ENCODE measurements at regions not wholly inside any gene's neighbourhood (a gene's known extent, or its start where the extent isn't known, plus 50 kb on each side); places are given as distances from the start of the nearest gene placed in this dataset.
"Not testable (repeated sequence)": the region's sequence is repeated elsewhere in the genome, so short reads cannot be mapped to it uniquely, and the experiment has no call there.

DNA sequence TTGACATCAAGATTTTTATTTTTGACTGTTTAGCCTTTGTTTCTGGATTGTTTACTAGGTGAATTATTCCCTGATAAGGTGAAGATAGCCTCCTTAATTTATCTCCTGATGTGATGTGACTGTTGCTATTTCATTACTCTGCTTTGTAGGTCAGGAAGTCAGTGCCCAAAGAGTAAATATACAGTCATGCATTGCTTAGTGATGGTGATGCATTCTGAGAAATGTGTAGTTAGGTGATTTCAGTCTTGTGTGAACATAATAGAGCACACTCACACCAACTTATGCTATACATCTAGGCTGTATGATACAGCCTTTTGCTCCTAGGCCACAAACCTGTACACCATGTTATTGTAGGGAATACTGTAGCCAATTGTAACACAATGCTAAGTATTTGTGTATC, 102.4 kb upstream of the THUMPD2 start:
- no peak overlapping the region for H3K27ac Mint-ChIP-seq
- no peaks in the 10 kb centered on the region for H3K27me3 Mint-ChIP-seq
- no peak overlapping the region for H3K4me3 Mint-ChIP-seq
- H3K36me3 Mint-ChIP-seq (ENCODE audit: low read depth): no peaks in the 10 kb centered on the region
- peaks cover 5% of the 10 kb centered on the region for H3K9me3 Mint-ChIP-seq
- H3K4me1 Mint-ChIP-seq (ENCODE audit: low read depth): no peaks in the 10 kb centered on the region

DNA sequence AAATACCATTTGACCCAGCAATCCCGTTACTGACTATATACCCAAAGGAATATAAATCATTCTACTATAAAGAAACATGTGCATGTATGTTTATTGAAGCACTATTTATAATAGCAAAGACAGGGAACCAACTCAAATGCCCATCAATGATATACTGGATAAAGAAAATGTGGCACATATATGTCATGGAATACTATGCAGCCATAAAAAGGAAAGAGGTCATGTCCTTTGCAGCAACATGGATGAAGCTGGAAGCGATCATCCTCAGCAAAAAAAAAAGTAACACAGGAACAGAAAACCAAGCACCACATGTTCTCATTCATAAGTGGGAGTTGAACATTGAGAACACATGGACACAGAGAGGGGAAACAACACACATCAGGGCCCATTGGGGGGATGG, 99.9 kb upstream of the THUMPD2 start:
- not testable (repeated sequence) for H3K27me3 Mint-ChIP-seq; H3K4me1 Mint-ChIP-seq (ENCODE audit: low read depth); H3K9me3 Mint-ChIP-seq; H3K27ac Mint-ChIP-seq; H3K4me3 Mint-ChIP-seq; H3K36me3 Mint-ChIP-seq (ENCODE audit: low read depth)

GRCh38 chr2:39875914-39876267, 96.8 kb upstream of the THUMPD2 start:
- Mint-ChIP-seq H3K4me3 (no peak overlapping the region), H3K36me3 (ENCODE audit: low read depth) (no peaks in the 10 kb centered on the region), H3K4me1 (ENCODE audit: low read depth) (no peaks in the 10 kb centered on the region), H3K27ac (no peak overlapping the region), H3K27me3 (peaks cover 5% of the 10 kb centered on the region), H3K9me3 (peaks cover 8% of the 10 kb centered on the region)

GRCh38 chr2:39875182-39875913, 96.3 kb upstream of the THUMPD2 start:
- Mint-ChIP-seq H3K4me3 (no peak overlapping the region), H3K4me1 (ENCODE audit: low read depth) (no peaks in the 10 kb centered on the region), H3K27me3 (peaks cover 5% of the 10 kb centered on the region), H3K9me3 (peaks cover 3% of the 10 kb centered on the region), H3K27ac (no peak overlapping the region), H3K36me3 (ENCODE audit: low read depth) (no peaks in the 10 kb centered on the region)

DNA sequence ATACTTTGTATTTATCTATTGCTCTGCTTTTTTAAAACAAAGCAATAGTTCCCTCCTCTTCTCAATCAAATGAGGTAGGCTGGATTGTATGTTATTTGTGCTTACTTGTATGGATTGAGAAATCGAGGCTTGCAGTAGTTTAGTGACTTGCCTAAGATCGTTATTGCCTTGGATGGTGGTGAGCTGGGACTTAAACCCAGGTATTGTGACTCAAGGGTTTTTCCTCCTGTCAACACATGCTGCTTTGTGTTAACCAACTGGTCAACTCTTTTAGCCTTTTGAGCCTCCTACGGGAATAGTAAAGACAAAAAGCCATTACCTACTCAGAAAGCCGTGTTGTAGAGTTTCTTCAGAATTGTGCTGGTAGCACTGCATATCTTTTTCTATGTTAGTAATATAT, 95.2 kb upstream of the THUMPD2 start:
- Mint-ChIP-seq H3K4me3 (no peak overlapping the region), H3K9me3 (peaks cover 3% of the 10 kb centered on the region), H3K27me3 (peaks cover 5% of the 10 kb centered on the region), H3K36me3 (ENCODE audit: low read depth) (no peaks in the 10 kb centered on the region), H3K4me1 (ENCODE audit: low read depth) (no peaks in the 10 kb centered on the region), H3K27ac (no peak overlapping the region)

GRCh38 chr2:39873586-39873985, 94.5 kb upstream of the THUMPD2 start:
- Mint-ChIP-seq H3K36me3 (ENCODE audit: low read depth) (no peaks in the 10 kb centered on the region), H3K4me3 (no peak overlapping the region), H3K27ac (no peak overlapping the region), H3K27me3 (peaks cover 5% of the 10 kb centered on the region), H3K4me1 (ENCODE audit: low read depth) (no peaks in the 10 kb centered on the region), H3K9me3 (peaks cover 3% of the 10 kb centered on the region)

GRCh38 chr2:39872748-39873147, 93.7 kb upstream of the THUMPD2 start:
- H3K4me3 Mint-ChIP-seq: no peak overlapping the region
- no peaks in the 10 kb centered on the region for H3K4me1 Mint-ChIP-seq (ENCODE audit: low read depth)
- no peak overlapping the region for H3K27ac Mint-ChIP-seq

DNA sequence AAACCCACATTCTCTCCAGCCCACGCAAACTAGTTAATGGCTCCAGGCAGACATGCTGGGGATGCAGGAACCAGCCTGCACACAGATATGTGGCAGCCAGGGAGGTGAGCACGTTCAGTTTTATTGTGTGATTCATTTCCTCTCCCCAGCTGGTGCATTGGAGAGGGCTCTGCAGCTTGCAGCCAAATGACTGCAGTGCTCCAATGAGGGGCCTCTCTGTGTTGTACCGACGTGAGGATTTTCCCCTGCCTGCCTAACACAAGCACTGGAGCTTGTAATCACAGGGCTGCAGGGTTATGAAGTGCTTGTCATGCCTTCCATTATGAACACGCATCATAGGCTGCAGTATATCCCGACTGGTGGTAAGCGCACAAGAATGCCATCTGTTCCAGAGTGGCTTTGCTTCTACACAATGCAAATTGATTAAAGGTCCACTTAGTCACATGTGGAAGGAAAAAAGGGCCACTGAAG, 92.3 kb upstream of the THUMPD2 start:
- H3K27me3 Mint-ChIP-seq: peaks cover 5% of the 10 kb centered on the region
- H3K27ac Mint-ChIP-seq: no peak overlapping the region
- H3K4me1 Mint-ChIP-seq (ENCODE audit: low read depth): no peaks in the 10 kb centered on the region
- no peaks in the 10 kb centered on the region for H3K36me3 Mint-ChIP-seq (ENCODE audit: low read depth)
- no peak overlapping the region for H3K4me3 Mint-ChIP-seq
- H3K9me3 Mint-ChIP-seq: peaks cover 3% of the 10 kb centered on the region

More at GRCh38 chr2:39872748-39873147, 93.7 kb upstream of the THUMPD2 start:
- peaks cover 3% of the 10 kb centered on the region for H3K9me3 Mint-ChIP-seq
- H3K36me3 Mint-ChIP-seq (ENCODE audit: low read depth): no peaks in the 10 kb centered on the region
- peaks cover 5% of the 10 kb centered on the region for H3K27me3 Mint-ChIP-seq

- no peaks in the 10 kb centered on the region for H3K4me1 Mint-ChIP-seq (ENCODE audit: low read depth)
- H3K27me3 Mint-ChIP-seq: peaks cover 3% of the 10 kb centered on the region
- H3K36me3 Mint-ChIP-seq (ENCODE audit: low read depth): no peaks in the 10 kb centered on the region
- H3K4me3 Mint-ChIP-seq: no peak overlapping the region
- H3K9me3 Mint-ChIP-seq: peaks cover 3% of the 10 kb centered on the region
- H3K27ac Mint-ChIP-seq: no peak overlapping the region
Measured at GRCh38 chr2:39870871-39871270, 91.8 kb upstream of the THUMPD2 start.

DNA sequence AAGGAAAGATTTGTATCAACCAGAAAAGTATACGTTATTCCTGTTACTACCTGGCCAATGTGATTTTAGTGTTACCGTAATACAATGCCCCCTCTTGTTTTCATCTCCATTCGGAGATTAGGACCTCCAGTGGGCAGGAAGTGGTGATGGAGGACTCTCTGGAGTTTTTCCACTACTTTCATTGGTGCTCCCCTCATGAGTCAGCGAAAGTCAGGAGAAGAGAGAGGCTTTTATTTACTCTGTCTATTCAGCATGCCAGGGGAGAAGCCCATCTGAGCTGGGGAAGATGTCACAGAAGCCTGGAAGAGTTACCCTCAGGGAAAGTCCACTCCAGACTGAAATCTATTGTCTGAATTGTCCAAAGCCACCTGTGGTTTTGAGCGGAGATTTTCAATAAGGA, 88.2 kb upstream of the THUMPD2 start:
- Mint-ChIP-seq H3K27me3 (no peaks in the 10 kb centered on the region), H3K4me3 (no peak overlapping the region), H3K27ac (no peak overlapping the region), H3K4me1 (ENCODE audit: low read depth) (no peaks in the 10 kb centered on the region), H3K9me3 (peaks cover 5% of the 10 kb centered on the region), H3K36me3 (ENCODE audit: low read depth) (no peaks in the 10 kb centered on the region)

GRCh38 chr2:39865751-39866150, 86.7 kb upstream of the THUMPD2 start:
- Mint-ChIP-seq H3K4me3 (no peak overlapping the region), H3K36me3 (ENCODE audit: low read depth) (no peaks in the 10 kb centered on the region), H3K27ac (no peak overlapping the region), H3K27me3 (no peaks in the 10 kb centered on the region), H3K4me1 (ENCODE audit: low read depth) (no peaks in the 10 kb centered on the region), H3K9me3 (peaks cover 5% of the 10 kb centered on the region)

GRCh38 chr2:39863672-39864071, 84.6 kb upstream of the THUMPD2 start:
- H3K4me3 Mint-ChIP-seq; H3K27ac Mint-ChIP-seq; H3K4me1 Mint-ChIP-seq (ENCODE audit: low read depth); H3K27me3 Mint-ChIP-seq; H3K9me3 Mint-ChIP-seq; H3K36me3 Mint-ChIP-seq (ENCODE audit: low read depth): not testable (repeated sequence)

DNA sequence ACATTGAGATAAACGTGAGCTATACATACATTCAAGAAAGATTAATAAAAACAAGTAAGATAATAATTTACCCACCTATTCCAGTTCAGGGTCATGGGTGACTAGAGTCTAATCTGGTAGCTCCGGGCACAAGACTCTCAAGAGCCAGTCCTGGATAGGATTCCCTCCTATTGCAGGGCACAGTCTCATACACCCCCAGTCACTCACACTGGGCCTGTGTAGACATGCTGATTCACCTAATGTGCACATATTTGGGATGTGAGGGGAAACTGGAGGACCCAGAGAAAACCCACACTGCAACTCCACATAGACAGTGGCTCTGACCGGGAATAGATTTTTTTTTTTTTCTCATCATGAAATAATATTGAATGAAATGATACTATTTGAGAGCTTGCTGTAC, 81.5 kb upstream of the THUMPD2 start:
- Mint-ChIP-seq H3K36me3 (ENCODE audit: low read depth) (no peaks in the 10 kb centered on the region), H3K27ac (no peak overlapping the region), H3K27me3 (no peaks in the 10 kb centered on the region), H3K9me3 (peaks cover 5% of the 10 kb centered on the region), H3K4me3 (no peak overlapping the region), H3K4me1 (ENCODE audit: low read depth) (no peaks in the 10 kb centered on the region)

DNA sequence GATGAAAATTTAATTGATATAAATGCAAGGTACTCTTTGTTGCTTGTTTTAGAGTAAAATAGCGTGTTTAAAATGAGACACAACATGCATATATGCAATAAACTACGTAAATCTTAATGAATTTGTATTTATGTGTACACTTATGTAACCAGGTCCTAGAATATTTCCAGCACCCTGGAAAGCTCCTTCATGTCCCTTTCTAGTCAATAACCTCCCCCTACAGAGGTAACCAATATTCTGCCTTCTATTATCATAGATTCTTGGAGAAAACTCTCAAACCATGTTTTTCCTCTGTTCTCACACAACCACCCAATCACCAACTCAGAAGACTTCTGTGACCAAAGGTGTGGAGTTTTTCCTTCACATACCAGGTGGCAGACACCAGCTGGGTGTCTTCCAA, 79.6 kb upstream of the THUMPD2 start:
- H3K9me3 Mint-ChIP-seq: peaks cover 5% of the 10 kb centered on the region
- H3K27ac Mint-ChIP-seq: no peak overlapping the region
- peaks cover 4% of the 10 kb centered on the region for H3K4me1 Mint-ChIP-seq (ENCODE audit: low read depth)
- no peaks in the 10 kb centered on the region for H3K36me3 Mint-ChIP-seq (ENCODE audit: low read depth)
- no peak overlapping the region for H3K4me3 Mint-ChIP-seq
- no peaks in the 10 kb centered on the region for H3K27me3 Mint-ChIP-seq

DNA sequence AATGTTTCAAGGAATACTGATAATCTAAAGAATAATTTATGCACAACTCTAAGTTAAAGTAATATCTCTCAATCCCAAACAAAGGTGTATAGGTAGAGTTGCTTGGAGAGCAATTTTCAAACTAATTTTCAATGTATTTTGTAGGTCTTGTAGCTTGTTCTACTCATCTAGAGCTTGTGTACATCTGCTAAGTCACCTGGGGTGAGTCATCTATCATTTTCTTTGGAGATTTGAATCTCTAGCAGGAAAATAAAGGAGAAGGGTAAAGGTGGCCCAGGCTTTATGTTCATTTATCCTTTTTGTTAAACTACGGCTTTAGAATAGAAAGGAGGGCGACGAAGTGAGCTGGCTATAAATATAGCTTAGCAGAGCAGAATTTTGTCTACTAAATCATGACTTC, 76.8 kb upstream of the THUMPD2 start:
- Mint-ChIP-seq H3K27ac (no peak overlapping the region), H3K36me3 (ENCODE audit: low read depth) (no peaks in the 10 kb centered on the region), H3K27me3 (peaks cover 6% of the 10 kb centered on the region), H3K9me3 (no peaks in the 10 kb centered on the region), H3K4me3 (no peak overlapping the region), H3K4me1 (ENCODE audit: low read depth) (peaks cover 17% of the 10 kb centered on the region)

DNA sequence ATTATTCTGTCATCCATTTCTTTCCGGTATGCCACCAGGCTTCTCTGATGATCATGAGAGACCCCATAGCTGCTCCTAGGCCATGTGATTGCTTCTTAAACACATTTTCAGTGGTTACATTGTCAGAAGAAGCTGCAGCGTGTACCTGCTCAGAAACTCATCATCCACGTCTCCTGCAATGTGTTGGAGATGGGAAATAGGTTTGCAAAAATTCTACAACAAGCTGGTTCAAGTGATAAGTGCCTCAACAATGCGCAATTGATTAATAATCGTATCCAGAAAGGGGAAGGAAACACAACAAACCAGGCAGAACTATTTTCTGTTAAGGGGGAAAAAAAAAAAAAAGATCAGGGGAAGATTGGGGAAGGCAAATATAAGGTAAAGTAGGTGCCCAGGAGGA, 75.7 kb upstream of the THUMPD2 start:
- H3K27me3 Mint-ChIP-seq: peaks cover 6% of the 10 kb centered on the region
- no peak overlapping the region for H3K27ac Mint-ChIP-seq
- peaks cover 17% of the 10 kb centered on the region for H3K4me1 Mint-ChIP-seq (ENCODE audit: low read depth)
- H3K4me3 Mint-ChIP-seq: no peak overlapping the region
- no peaks in the 10 kb centered on the region for H3K36me3 Mint-ChIP-seq (ENCODE audit: low read depth)
- no peaks in the 10 kb centered on the region for H3K9me3 Mint-ChIP-seq

Measured in stimulated activated naive CD8-positive, alpha-beta T cell treated with anti-CD3 and anti-CD28 coated beads, Interleukin-15, Interleukin-2, amounts not matched to agents 100 ng/mL and 50 ng/mL, for 24 hours (primary cell).